CD14-positive monocyte (primary cell): ENCODE measurements at regions not wholly inside any gene's neighbourhood (a gene's known extent, or its start where the extent isn't known, plus 50 kb on each side); places are given as distances from the start of the nearest gene placed in this dataset.
A peak's percentile ranks its signal among the peaks of the same experiment; 100 is the strongest.

ENCODE experiments used
- DNase-seq, 3 donors: peaks; one replicate each; pipeline ENCODE4 v3.0.0-alpha.2; 2011 to 2022
- H2AFZ ChIP-seq: 2 replicates; pipeline ENCODE4 v1.6.0; 2012; ENCODE audit warnings: mild to moderate bottlenecking, low read depth, low read length, inconsistent platforms; ENCODE audit not compliant: insufficient read depth, poor library complexity, severe bottlenecking
- H3K27ac ChIP-seq, 2 donors: 1 replicate in 1 of 2; 2 replicates in 1 of 2; pipeline ENCODE4 v1.5.1; 2012 to 2013; ENCODE audit warnings: low read length in 2 of 2, control low read depth in 1 of 2, inconsistent platforms in 1 of 2, low read depth in 1 of 2, mild to moderate bottlenecking in 1 of 2
- H3K27me3 ChIP-seq, 2 donors: one replicate each; pipeline versions ENCODE4 v1.6.0 to v1.6.1; 2011 to 2013; ENCODE audit warnings: low read length in 2 of 2; ENCODE audit not compliant: control insufficient read depth in 2 of 2, insufficient read depth in 2 of 2
- H3K36me3 ChIP-seq, 2 donors: replicated peaks in 1 of 2; 1 replicate in 1 of 2; 2 replicates in 1 of 2; pipeline versions ENCODE4 v1.5.1 to v1.6.1; 2012 to 2013; ENCODE audit warnings: low read length in 2 of 2, control low read depth in 1 of 2, inconsistent platforms in 1 of 2, mild to moderate bottlenecking in 1 of 2; ENCODE audit not compliant: insufficient read depth in 2 of 2, control insufficient read depth in 1 of 2
- H3K4me1 ChIP-seq, 2 donors: 1 replicate in 1 of 2; 2 replicates in 1 of 2; pipeline versions ENCODE4 v1.5.1 to v1.6.1; 2012 to 2013; ENCODE audit warnings: low read length in 2 of 2, control low read depth in 1 of 2, inconsistent platforms in 1 of 2, mild to moderate bottlenecking in 1 of 2, moderate library complexity in 1 of 2; ENCODE audit not compliant: insufficient read depth in 2 of 2, control insufficient read depth in 1 of 2
- H3K4me2 ChIP-seq: replicated peaks from 2 replicates; pipeline ENCODE3; 2012; ENCODE audit warnings: low read length, moderate library complexity, mild to moderate bottlenecking; ENCODE audit not compliant: poor library complexity, severe bottlenecking; ENCODE audit errors: extremely low read depth
- H3K4me3 ChIP-seq, 3 experiments: fragments of 200-600 bp in 1 of 3; sonication (generic) in 1 of 3; replicated peaks in 1 of 3; 1 replicate in 2 of 3; 2 replicates in 1 of 3; pipeline ENCODE4 v1.5.1; 2011 to 2013; ENCODE audit warnings: low read length in 3 of 3, mild to moderate bottlenecking in 3 of 3, control low read depth in 2 of 3, low read depth in 2 of 3, inconsistent platforms in 1 of 3, moderate library complexity in 1 of 3
- H3K79me2 ChIP-seq: 2 replicates; pipeline ENCODE4 v1.6.0; 2012; ENCODE audit warnings: mild to moderate bottlenecking, control low read depth, inconsistent platforms, low read length, moderate library complexity; ENCODE audit not compliant: insufficient read depth
- H3K9ac ChIP-seq: 2 replicates; pipeline ENCODE4 v1.6.0; 2017; ENCODE audit warnings: low read length, mild to moderate bottlenecking; ENCODE audit not compliant: insufficient read depth, poor library complexity, severe bottlenecking
- H3K9me3 ChIP-seq, 2 donors: replicated peaks in 1 of 2; 1 replicate in 1 of 2; 2 replicates in 1 of 2; pipeline versions ENCODE4 v1.5.1 to v1.6.1; 2012 to 2013; ENCODE audit warnings: low read length in 2 of 2, control low read depth in 1 of 2; ENCODE audit not compliant: control insufficient read depth in 1 of 2, insufficient read depth in 1 of 2
- H4K20me1 ChIP-seq: 2 replicates; pipeline ENCODE4 v1.6.0; 2012; ENCODE audit warnings: mild to moderate bottlenecking, low read length, control low read depth, moderate library complexity; ENCODE audit not compliant: insufficient read depth
- H3K27ac Mint-ChIP-seq, 7 donors: one replicate each; pipeline ENCODE4 v1.8.0; 2020; ENCODE audit warnings: mild to moderate bottlenecking in 7 of 7, mixed read lengths in 7 of 7, moderate library complexity in 6 of 7, inconsistent platforms in 2 of 7
- H3K27me3 Mint-ChIP-seq, 3 donors: one replicate each; pipeline ENCODE4 v1.8.0; 2021 to 2022; ENCODE audit warnings: low read depth in 3 of 3, mild to moderate bottlenecking in 3 of 3, mixed read lengths in 3 of 3, moderate library complexity in 3 of 3, inconsistent platforms in 1 of 3
- H3K36me3 Mint-ChIP-seq, 2 donors: one replicate each; pipeline ENCODE4 v1.8.0; 2020; ENCODE audit warnings: mixed read lengths in 2 of 2, inconsistent platforms in 1 of 2, mild to moderate bottlenecking in 1 of 2
- H3K4me1 Mint-ChIP-seq: one replicate; pipeline ENCODE4 v1.8.0; 2020; ENCODE audit warnings: mild to moderate bottlenecking, mixed read lengths
- H3K4me3 Mint-ChIP-seq, 2 donors: one replicate each; pipeline ENCODE4 v1.8.0; 2020; ENCODE audit warnings: mild to moderate bottlenecking in 2 of 2, mixed read lengths in 2 of 2, moderate library complexity in 1 of 2
- H3K9me3 Mint-ChIP-seq, 7 donors: one replicate each; pipeline ENCODE4 v1.8.0; 2020 to 2022; ENCODE audit warnings: mixed read lengths in 7 of 7, mild to moderate bottlenecking in 6 of 7, moderate library complexity in 6 of 7, inconsistent platforms in 2 of 7
- WGBS: methylation state at CpG from one replicate; pipeline ENCODE4 v1.1.5; 2013; ENCODE audit warnings: missing lambda C conversion rate; ENCODE audit not compliant: insufficient coverage; 5-methylcytosine and 5-hydroxymethylcytosine counted together
- intact Hi-C, 2 donors: fragments of 100-400 bp; cut with micrococcal nuclease; formaldehyde crosslinking; loops; one replicate each; pipeline versions ENCODE4 v1.15.0 to v1.15.1; 2023
- TF ChIP-seq, protein P1 (sequence below): fragments of 200-600 bp; IDR thresholded peaks from one replicate; pipeline ENCODE4 v1.8.0; 2022; ENCODE audit warnings: antibody characterized with exemption, mild to moderate bottlenecking

GRCh38 chr16:14369734-14370598 lies 260.1 kb downstream of the PARN start:
- intact Hi-C loops: no loop called here
- Histone ChIP-seq H3K9ac (no peak overlapping the region), H3K79me2 (no peaks in the 10 kb centered on the region), H3K27ac (no peak overlapping the region), H3K4me2 (peak overlapping the region; percentile 35), H3K9me3 (no peaks in the 10 kb centered on the region), H2AFZ (no peak overlapping the region), H3K27me3 (no peaks in the 10 kb centered on the region), H4K20me1 (no peaks in the 10 kb centered on the region), H3K4me3 (no peak overlapping the region), H3K36me3 (no peaks in the 10 kb centered on the region), H3K4me1 (peaks cover 6 to 15% of the 10 kb centered on the region in 2 donors)
- 75% methylated on average over 24 of the region's 26 CpGs for WGBS
- no peaks in the 10 kb centered on the region for H3K9me3 Mint-ChIP-seq
- DNase-seq: no peak
- peak overlapping the region in 1 of 7 donors; percentile 13 for H3K27ac Mint-ChIP-seq
- H3K4me3 Mint-ChIP-seq: peak overlapping the region in 1 of 2 donors; percentile 39
- H3K4me1 Mint-ChIP-seq: peaks cover 12% of the 10 kb centered on the region
- no peaks in the 10 kb centered on the region for H3K36me3 Mint-ChIP-seq
- TF ChIP-seq, protein P1, sequence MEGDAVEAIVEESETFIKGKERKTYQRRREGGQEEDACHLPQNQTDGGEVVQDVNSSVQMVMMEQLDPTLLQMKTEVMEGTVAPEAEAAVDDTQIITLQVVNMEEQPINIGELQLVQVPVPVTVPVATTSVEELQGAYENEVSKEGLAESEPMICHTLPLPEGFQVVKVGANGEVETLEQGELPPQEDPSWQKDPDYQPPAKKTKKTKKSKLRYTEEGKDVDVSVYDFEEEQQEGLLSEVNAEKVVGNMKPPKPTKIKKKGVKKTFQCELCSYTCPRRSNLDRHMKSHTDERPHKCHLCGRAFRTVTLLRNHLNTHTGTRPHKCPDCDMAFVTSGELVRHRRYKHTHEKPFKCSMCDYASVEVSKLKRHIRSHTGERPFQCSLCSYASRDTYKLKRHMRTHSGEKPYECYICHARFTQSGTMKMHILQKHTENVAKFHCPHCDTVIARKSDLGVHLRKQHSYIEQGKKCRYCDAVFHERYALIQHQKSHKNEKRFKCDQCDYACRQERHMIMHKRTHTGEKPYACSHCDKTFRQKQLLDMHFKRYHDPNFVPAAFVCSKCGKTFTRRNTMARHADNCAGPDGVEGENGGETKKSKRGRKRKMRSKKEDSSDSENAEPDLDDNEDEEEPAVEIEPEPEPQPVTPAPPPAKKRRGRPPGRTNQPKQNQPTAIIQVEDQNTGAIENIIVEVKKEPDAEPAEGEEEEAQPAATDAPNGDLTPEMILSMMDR: no peak
- H3K27me3 Mint-ChIP-seq: peaks cover 8 to 15% (median 10%) of the 10 kb centered on the region in 3 donors

- H3K27me3 ChIP-seq: no peaks in the 10 kb centered on the region
- TF ChIP-seq, protein P1: no peak
- no peak overlapping the region for H2AFZ ChIP-seq
- H3K4me1 ChIP-seq: peaks cover 6 to 25% of the 10 kb centered on the region in 2 donors
- no peak overlapping the region for H3K9ac ChIP-seq
- H3K27ac Mint-ChIP-seq: no peak overlapping the region
- no peaks in the 10 kb centered on the region for H4K20me1 ChIP-seq
- no peak for DNase-seq
- no peaks in the 10 kb centered on the region for H3K79me2 ChIP-seq
- H3K4me1 Mint-ChIP-seq: peaks cover 19% of the 10 kb centered on the region
- no peak overlapping the region for H3K4me2 ChIP-seq
- no peaks in the 10 kb centered on the region for H3K36me3 ChIP-seq
- H3K4me3 ChIP-seq: no peak overlapping the region
- no peak overlapping the region for H3K27ac ChIP-seq
- peaks cover 10 to 18% (median 14%) of the 10 kb centered on the region in 3 donors for H3K27me3 Mint-ChIP-seq
- no peaks in the 10 kb centered on the region for H3K36me3 Mint-ChIP-seq
- intact Hi-C loops: no loop called here
- H3K9me3 Mint-ChIP-seq: no peaks in the 10 kb centered on the region
- no peaks in the 10 kb centered on the region for H3K9me3 ChIP-seq
- no peak overlapping the region for H3K4me3 Mint-ChIP-seq
- 90% methylated on average over 3 of the region's 3 CpGs for WGBS
These were observed 261.7 kb downstream of the PARN start for GRCh38 chr16:14368399-14368798.
